Astrocyte of the cerebellum (primary cell): ENCODE measurements at regions not wholly inside any gene's neighbourhood (a gene's known extent, or its start where the extent isn't known, plus 50 kb on each side); places are given as distances from the start of the nearest gene placed in this dataset.

Experiments used
- DNase-seq: peaks from one replicate; pipeline ENCODE4 v3.0.0-alpha.2; 2011; ENCODE audit warnings: low read depth
- H3K4me3 ChIP-seq: 2 replicates; pipeline ENCODE4 v1.5.1; 2011; ENCODE audit warnings: mild to moderate bottlenecking, low read depth, low read length, moderate library complexity
- CTCF ChIP-seq: IDR thresholded peaks from 2 replicates; pipeline ENCODE4 v1.5.1; 2012; ENCODE audit warnings: low read length, low read depth, moderate library complexity, mild to moderate bottlenecking; ENCODE audit errors: missing control alignments
- in situ Hi-C: cut with HindIII; loops from 2 replicates; pipeline ENCODE4 v1.10.0; 2017; ENCODE audit warnings: low sequenced_read_pairs

GRCh38 chr2:49251251-49251650, 96.9 kb upstream of the FSHR start:
- no peak overlapping the region for H3K4me3 ChIP-seq
- no peak for DNase-seq
- no peak for TF ChIP-seq CTCF
- in situ Hi-C loops: no loop called here

GRCh38 chr2:49248506-49248905, 94.2 kb upstream of the FSHR start:
- DNase-seq: peak; percentile 95
- H3K4me3 ChIP-seq: no peak overlapping the region
- TF ChIP-seq CTCF: no peak
- in situ Hi-C loops: no loop called here

- no peak overlapping the region for H3K4me3 ChIP-seq
- in situ Hi-C loops: no loop called here
- no peak for TF ChIP-seq CTCF
- no peak for DNase-seq
Measured at GRCh38 chr2:49241991-49242390, 87.7 kb upstream of the FSHR start.

GRCh38 chr2:49241501-49241900, 87.2 kb upstream of the FSHR start:
- H3K4me3 ChIP-seq: no peak overlapping the region
- no peak for DNase-seq
- in situ Hi-C loops: no loop called here
- TF ChIP-seq CTCF: no peak

- no peak overlapping the region for H3K4me3 ChIP-seq
- no peak for DNase-seq
- TF ChIP-seq CTCF: no peak
- in situ Hi-C loops: no loop called here
Measured at GRCh38 chr2:49240608-49241007, 86.3 kb upstream of the FSHR start.

- no peak for TF ChIP-seq CTCF
- no peak for DNase-seq
- no peak overlapping the region for H3K4me3 ChIP-seq
- in situ Hi-C loops: no loop called here
Measured at GRCh38 chr2:49238604-49238960, 84.3 kb upstream of the FSHR start.
